22Rv1 (cell line): ENCODE measurements at regions not wholly inside any gene's neighbourhood (a gene's known extent, or its start where the extent isn't known, plus 50 kb on each side); places are given as distances from the start of the nearest gene placed in this dataset.

Experiments used
- ZFX ChIP-seq: fragments of 450-650 bp; IDR thresholded peaks from 2 replicates; pipeline ENCODE4 v1.6.1; 2017; ENCODE audit warnings: antibody characterized with exemption, borderline replicate concordance
- TF ChIP-seq, protein P1 (sequence below): fragments of 450-650 bp; IDR thresholded peaks from 2 replicates; pipeline ENCODE4 v1.5.1; 2017; ENCODE audit warnings: mild to moderate bottlenecking

DNA sequence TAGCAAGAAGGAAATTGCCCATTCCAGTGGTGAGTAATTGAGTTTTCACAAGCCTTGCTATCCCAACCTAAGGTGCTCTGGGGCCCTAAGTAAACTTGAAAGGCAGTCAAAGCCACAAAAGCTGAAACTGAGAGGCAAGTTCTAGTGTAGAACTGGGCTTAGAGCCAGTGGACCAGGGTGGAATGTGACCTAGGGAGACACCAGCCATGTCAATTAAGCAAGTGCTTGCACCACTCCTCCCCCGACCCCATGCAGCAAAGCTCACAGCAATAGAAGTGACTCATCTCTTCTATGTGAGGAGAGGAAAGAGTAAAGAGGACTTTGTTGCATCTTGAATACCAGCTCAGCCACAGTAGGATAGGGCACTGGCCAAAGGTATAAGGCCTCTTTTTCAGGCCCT is 486.1 kb upstream of the POU3F4 start:
- TF ChIP-seq, protein P1, sequence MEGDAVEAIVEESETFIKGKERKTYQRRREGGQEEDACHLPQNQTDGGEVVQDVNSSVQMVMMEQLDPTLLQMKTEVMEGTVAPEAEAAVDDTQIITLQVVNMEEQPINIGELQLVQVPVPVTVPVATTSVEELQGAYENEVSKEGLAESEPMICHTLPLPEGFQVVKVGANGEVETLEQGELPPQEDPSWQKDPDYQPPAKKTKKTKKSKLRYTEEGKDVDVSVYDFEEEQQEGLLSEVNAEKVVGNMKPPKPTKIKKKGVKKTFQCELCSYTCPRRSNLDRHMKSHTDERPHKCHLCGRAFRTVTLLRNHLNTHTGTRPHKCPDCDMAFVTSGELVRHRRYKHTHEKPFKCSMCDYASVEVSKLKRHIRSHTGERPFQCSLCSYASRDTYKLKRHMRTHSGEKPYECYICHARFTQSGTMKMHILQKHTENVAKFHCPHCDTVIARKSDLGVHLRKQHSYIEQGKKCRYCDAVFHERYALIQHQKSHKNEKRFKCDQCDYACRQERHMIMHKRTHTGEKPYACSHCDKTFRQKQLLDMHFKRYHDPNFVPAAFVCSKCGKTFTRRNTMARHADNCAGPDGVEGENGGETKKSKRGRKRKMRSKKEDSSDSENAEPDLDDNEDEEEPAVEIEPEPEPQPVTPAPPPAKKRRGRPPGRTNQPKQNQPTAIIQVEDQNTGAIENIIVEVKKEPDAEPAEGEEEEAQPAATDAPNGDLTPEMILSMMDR = no peak
- no peak for TF ChIP-seq ZFX
